GM23248 (cell line): ENCODE measurements at regions not wholly inside any gene's neighbourhood (a gene's known extent, or its start where the extent isn't known, plus 50 kb on each side); places are given as distances from the start of the nearest gene placed in this dataset.

Source experiments
- EZH2 ChIP-seq: fragments of 200-600 bp; sonication (generic); IDR thresholded peaks from 2 replicates; pipeline ENCODE4 v1.6.1; 2018; ENCODE audit warnings: antibody characterized with exemption, mild to moderate bottlenecking; ENCODE audit not compliant: insufficient read depth, poor library complexity, severe bottlenecking
- EZH2phosphoT487 ChIP-seq: fragments of 200-600 bp; sonication (generic); IDR thresholded peaks from 2 replicates; pipeline ENCODE4 v1.6.1; 2018; ENCODE audit warnings: antibody characterized with exemption, moderate library complexity, mild to moderate bottlenecking, low read depth; ENCODE audit not compliant: insufficient read depth

DNA sequence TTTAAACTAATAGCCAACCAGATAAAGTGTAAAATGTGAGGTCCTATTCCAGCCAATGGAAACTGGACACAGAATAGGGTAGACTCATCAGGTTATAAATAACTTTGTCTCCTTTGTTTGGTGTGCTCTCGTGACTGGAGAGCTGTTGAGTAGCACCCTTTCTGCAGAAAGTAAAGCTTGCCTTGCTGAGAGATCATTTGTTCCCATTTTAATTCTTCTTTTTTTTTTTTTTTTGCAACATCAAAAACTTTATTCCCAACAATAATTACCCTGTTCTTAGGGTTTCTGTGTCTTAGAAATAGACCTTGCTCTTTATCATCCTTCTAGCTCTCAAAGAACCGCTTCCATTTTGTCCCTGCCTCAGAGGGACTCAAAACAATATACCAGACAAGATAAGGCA lies 220.4 kb downstream of the FAM76B start:
- TF ChIP-seq EZH2 = no peak
- TF ChIP-seq EZH2phosphoT487 = no peak
